ENCODE measurements at regions not wholly inside any gene's neighbourhood (a gene's known extent, or its start where the extent isn't known, plus 50 kb on each side); places are given as distances from the start of the nearest gene placed in this dataset.

GRCh38 chr6:4265740-4266139 lies 130.4 kb upstream of the ECI2 start:
- no peaks in the 10 kb centered on the region for H3K79me2 ChIP-seq (ENCODE audit: insufficient read depth)
- 0 out of 2 replicates have a peak, but pooled peaks cover 5% of the 10 kb centered on the region for H3K4me1 ChIP-seq (ENCODE audit: insufficient read depth)
- no peak overlapping the region for H3K9ac ChIP-seq
- H3K9me2 ChIP-seq (ENCODE audit: insufficient read depth): no peaks in the 10 kb centered on the region
- DNase-seq: no peak
- no peak overlapping the region for H3K27ac ChIP-seq
- TF ChIP-seq EZH2phosphoT487 (IDR thresholded peaks at IDR 0.05; ENCODE audit: insufficient read depth, low read depth) (no peak), EZH2 (IDR thresholded peaks at IDR 0.05; ENCODE audit: insufficient read depth, poor library complexity, severe bottlenecking) (no peak)
- no peaks in the 10 kb centered on the region for H3K36me3 ChIP-seq (ENCODE audit: low read depth)
- in situ Hi-C loops (cut with MboI): no loop called here
- H3F3A ChIP-seq (ENCODE audit: insufficient read depth): 0 out of 2 replicates have a peak, but pooled peaks cover 5% of the 10 kb centered on the region
- H3K27me3 ChIP-seq (replicated peaks; ENCODE audit: insufficient read depth): no peaks in the 10 kb centered on the region; the same call in 1 of the 2 replicates
- no peak overlapping the region for H3K4me2 ChIP-seq (ENCODE audit: unreplicated experiment)
- no peaks in the 10 kb centered on the region for H3K9me3 ChIP-seq (ENCODE audit: low read depth)
- no peaks in the 10 kb centered on the region for H4K20me1 ChIP-seq (ENCODE audit: insufficient read depth)
- 75 to 80% methylated on average over 7 of the region's 7 CpGs for WGBS, 2 experiments (ENCODE audit: low coverage in 1 of 2, low lambda C conversion rate in 2 of 2, missing lambda C conversion rate in 2 of 2)
- H2AFZ ChIP-seq: no peak overlapping the region
- no peak overlapping the region for H3K4me3 ChIP-seq

DNA sequence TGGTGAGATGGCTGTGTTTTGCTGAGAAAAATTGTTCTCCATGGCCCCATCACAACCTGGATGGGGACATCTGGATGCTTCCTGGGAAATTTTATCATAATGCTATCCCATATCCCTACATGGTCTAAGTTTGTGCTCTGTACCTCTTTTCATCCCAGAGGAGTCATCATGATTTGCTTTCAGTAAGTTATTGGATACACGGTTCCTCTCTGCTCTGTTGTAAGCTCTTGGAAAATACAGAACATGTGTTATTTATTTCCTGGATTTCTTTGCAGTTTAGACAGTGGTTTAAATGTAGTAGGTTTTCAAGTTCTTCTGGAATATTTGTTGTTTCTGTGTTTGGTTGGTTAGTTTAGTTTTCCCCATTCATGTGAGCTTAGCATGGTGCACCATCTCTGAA lies 129.2 kb upstream of the ECI2 start:
- Histone ChIP-seq H3K27ac (no peak overlapping the region), H3K4me2 (ENCODE audit: unreplicated experiment) (no peak overlapping the region), H3F3A (ENCODE audit: insufficient read depth) (no peaks in the 10 kb centered on the region), H3K79me2 (ENCODE audit: insufficient read depth) (no peaks in the 10 kb centered on the region), H3K9me2 (ENCODE audit: insufficient read depth) (no peaks in the 10 kb centered on the region), H3K4me1 (ENCODE audit: insufficient read depth) (no peaks in the 10 kb centered on the region), H3K4me3 (no peak overlapping the region), H3K9me3 (ENCODE audit: low read depth) (no peaks in the 10 kb centered on the region), H3K9ac (no peak overlapping the region), H2AFZ (no peak overlapping the region), H3K36me3 (ENCODE audit: low read depth) (no peaks in the 10 kb centered on the region), H3K27me3 (replicated peaks; ENCODE audit: insufficient read depth) (no peaks in the 10 kb centered on the region; the same call in 1 of the 2 replicates), H4K20me1 (ENCODE audit: insufficient read depth) (no peaks in the 10 kb centered on the region)
- in situ Hi-C loops (cut with MboI): no loop called here
- DNase-seq: peak; percentile 3
- TF ChIP-seq EZH2phosphoT487 (IDR thresholded peaks at IDR 0.05; ENCODE audit: insufficient read depth, low read depth): no peak
- no peak for TF ChIP-seq EZH2 (IDR thresholded peaks at IDR 0.05; ENCODE audit: insufficient read depth, poor library complexity, severe bottlenecking)
- 3 to 24% methylated on average over 1 of the region's 1 CpG for WGBS, 2 experiments (ENCODE audit: low coverage in 1 of 2, low lambda C conversion rate in 2 of 2, missing lambda C conversion rate in 2 of 2)

- Histone ChIP-seq H3K4me3 (no peak overlapping the region), H3K27ac (no peak overlapping the region), H3K9me2 (ENCODE audit: insufficient read depth) (no peaks in the 10 kb centered on the region), H3K36me3 (ENCODE audit: low read depth) (no peaks in the 10 kb centered on the region), H3K9ac (no peak overlapping the region), H3K27me3 (replicated peaks; ENCODE audit: insufficient read depth) (no peaks in the 10 kb centered on the region; the same call in 1 of the 2 replicates), H3F3A (ENCODE audit: insufficient read depth) (no peaks in the 10 kb centered on the region), H3K9me3 (ENCODE audit: low read depth) (no peaks in the 10 kb centered on the region), H2AFZ (no peak overlapping the region), H3K4me1 (ENCODE audit: insufficient read depth) (no peaks in the 10 kb centered on the region), H4K20me1 (ENCODE audit: insufficient read depth) (no peaks in the 10 kb centered on the region), H3K79me2 (ENCODE audit: insufficient read depth) (no peaks in the 10 kb centered on the region), H3K4me2 (ENCODE audit: unreplicated experiment) (no peak overlapping the region)
- no peak for DNase-seq
- WGBS, 2 experiments (ENCODE audit: low coverage in 1 of 2, low lambda C conversion rate in 2 of 2, missing lambda C conversion rate in 2 of 2): 78 to 96% methylated on average over 3 of the region's 3 CpGs
- TF ChIP-seq EZH2 (IDR thresholded peaks at IDR 0.05; ENCODE audit: insufficient read depth, poor library complexity, severe bottlenecking) (no peak), EZH2phosphoT487 (IDR thresholded peaks at IDR 0.05; ENCODE audit: insufficient read depth, low read depth) (no peak)
- in situ Hi-C loops (cut with MboI): no loop called here
Measured at GRCh38 chr6:4264081-4264480, 128.7 kb upstream of the ECI2 start.

DNA sequence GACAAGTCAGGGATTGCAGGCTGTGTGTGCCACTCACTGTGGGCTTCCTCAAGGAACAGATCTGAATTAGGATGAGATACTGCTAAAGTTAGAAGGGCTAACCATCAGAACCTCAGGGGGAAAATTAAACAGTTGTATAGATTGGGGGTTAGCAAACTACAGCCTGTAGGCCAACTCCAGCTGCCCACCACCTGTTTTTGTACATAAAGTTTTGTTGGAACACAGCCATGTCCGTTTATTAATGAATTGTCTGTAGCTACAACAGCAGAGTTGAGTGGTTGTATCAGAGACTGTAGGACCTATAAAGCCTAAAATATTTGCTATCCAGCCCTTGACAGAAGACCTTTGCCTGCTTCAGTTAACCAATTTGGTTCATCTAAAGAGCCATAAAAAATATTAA lies 127.2 kb upstream of the ECI2 start:
- H3K79me2 ChIP-seq (ENCODE audit: insufficient read depth): no peaks in the 10 kb centered on the region
- H3K27ac ChIP-seq: no peak overlapping the region
- no peak overlapping the region for H3K9ac ChIP-seq
- no peaks in the 10 kb centered on the region; the same call in 1 of the 2 replicates for H3K27me3 ChIP-seq (replicated peaks; ENCODE audit: insufficient read depth)
- in situ Hi-C loops (cut with MboI): no loop called here
- DNase-seq: no peak
- H2AFZ ChIP-seq: no peak overlapping the region
- H3K9me3 ChIP-seq (ENCODE audit: low read depth): no peaks in the 10 kb centered on the region
- no peaks in the 10 kb centered on the region for H4K20me1 ChIP-seq (ENCODE audit: insufficient read depth)
- H3F3A ChIP-seq (ENCODE audit: insufficient read depth): no peaks in the 10 kb centered on the region
- no peaks in the 10 kb centered on the region for H3K36me3 ChIP-seq (ENCODE audit: low read depth)
- TF ChIP-seq EZH2phosphoT487 (IDR thresholded peaks at IDR 0.05; ENCODE audit: insufficient read depth, low read depth) (no peak), EZH2 (IDR thresholded peaks at IDR 0.05; ENCODE audit: insufficient read depth, poor library complexity, severe bottlenecking) (no peak)
- WGBS, 2 experiments (ENCODE audit: low coverage in 1 of 2, low lambda C conversion rate in 2 of 2, missing lambda C conversion rate in 2 of 2): 9 to 22% methylated on average over 1 of the region's 1 CpG
- H3K9me2 ChIP-seq (ENCODE audit: insufficient read depth): no peaks in the 10 kb centered on the region
- peaks cover 1% of the 10 kb centered on the region; the same call in 1 of the 2 replicates for H3K4me1 ChIP-seq (ENCODE audit: insufficient read depth)
- no peak overlapping the region for H3K4me3 ChIP-seq
- no peak overlapping the region for H3K4me2 ChIP-seq (ENCODE audit: unreplicated experiment)

DNA sequence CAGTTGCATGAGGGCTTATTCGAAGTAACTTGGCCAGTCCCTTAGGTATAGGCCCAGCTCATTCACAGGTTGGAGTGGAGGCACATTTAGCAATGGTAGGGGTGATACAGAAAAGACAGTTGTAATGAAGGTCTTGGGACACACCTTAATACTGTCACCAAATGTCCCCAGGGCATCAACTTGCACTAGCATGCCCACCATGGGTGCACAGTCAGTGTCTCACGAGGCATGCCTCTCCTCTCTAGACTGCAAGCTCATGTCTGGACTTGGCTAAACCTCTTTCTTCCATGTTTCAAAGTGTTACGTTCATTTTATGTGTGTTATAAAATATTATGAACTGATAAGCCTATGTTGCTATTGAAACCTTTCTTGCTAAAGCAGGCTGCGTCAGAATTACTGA lies 124.0 kb upstream of the ECI2 start:
- H3K27me3 ChIP-seq (replicated peaks; ENCODE audit: insufficient read depth): no peaks in the 10 kb centered on the region
- H3K27ac ChIP-seq: no peak overlapping the region
- no peak overlapping the region for H3K9ac ChIP-seq
- no peaks in the 10 kb centered on the region for H3K36me3 ChIP-seq (ENCODE audit: low read depth)
- WGBS, 2 experiments (ENCODE audit: low coverage in 1 of 2, low lambda C conversion rate in 2 of 2, missing lambda C conversion rate in 2 of 2): 65 to 74% methylated on average over 4 of the region's 4 CpGs
- H4K20me1 ChIP-seq (ENCODE audit: insufficient read depth): no peaks in the 10 kb centered on the region
- no peaks in the 10 kb centered on the region for H3K9me2 ChIP-seq (ENCODE audit: insufficient read depth)
- no peak overlapping the region for H3K4me2 ChIP-seq (ENCODE audit: unreplicated experiment)
- peaks cover 5% of the 10 kb centered on the region; the same call in 1 of the 2 replicates for H3K4me1 ChIP-seq (ENCODE audit: insufficient read depth)
- H3K79me2 ChIP-seq (ENCODE audit: insufficient read depth): no peaks in the 10 kb centered on the region
- H2AFZ ChIP-seq: no peak overlapping the region
- DNase-seq: no peak
- H3F3A ChIP-seq (ENCODE audit: insufficient read depth): no peaks in the 10 kb centered on the region
- in situ Hi-C loops (cut with MboI): no loop called here
- H3K4me3 ChIP-seq: no peak overlapping the region
- H3K9me3 ChIP-seq (ENCODE audit: low read depth): no peaks in the 10 kb centered on the region
- TF ChIP-seq EZH2phosphoT487 (IDR thresholded peaks at IDR 0.05; ENCODE audit: insufficient read depth, low read depth) (no peak), EZH2 (IDR thresholded peaks at IDR 0.05; ENCODE audit: insufficient read depth, poor library complexity, severe bottlenecking) (no peak)

All from GM23248 (cell line).